ENCODE measurements at regions not wholly inside any gene's neighbourhood (a gene's known extent, or its start where the extent isn't known, plus 50 kb on each side); places are given as distances from the start of the nearest gene placed in this dataset.

- no peak for DNase-seq
Observed at GRCh38 chr13:74841123-74841522, 640.8 kb downstream of the TBC1D4 start.

DNA sequence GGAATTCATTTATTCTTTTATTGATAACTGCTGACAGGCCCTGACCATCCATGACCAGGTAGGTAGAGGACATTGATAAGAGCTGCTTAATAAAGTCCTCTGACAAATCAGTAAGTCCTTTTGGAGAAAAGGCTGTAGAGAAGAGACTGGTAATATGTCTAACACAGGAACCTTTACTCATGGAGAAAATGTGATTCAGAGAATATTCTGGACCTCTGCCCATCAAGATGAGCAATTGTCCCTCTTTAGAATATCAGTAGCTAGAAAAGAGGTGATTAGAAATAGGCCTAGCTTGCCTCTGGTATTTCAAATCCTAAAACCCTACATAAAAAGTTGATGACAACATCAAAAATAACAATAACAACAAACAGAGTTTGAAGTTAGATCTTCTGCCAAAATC is 642.3 kb downstream of the TBC1D4 start:
- Histone ChIP-seq H4K20me1 (ENCODE audit: insufficient read depth, low read length) (no peaks in the 10 kb centered on the region), H3K36me3 (replicated peaks; ENCODE audit: insufficient read depth, low read length) (no peaks in the 10 kb centered on the region), H3K9me2 (replicated peaks; ENCODE audit: insufficient read depth, low read length) (no peaks in the 10 kb centered on the region), H3K27me3 (replicated peaks; ENCODE audit: insufficient read depth, low read length) (no peaks in the 10 kb centered on the region), H2AFZ (ENCODE audit: low read length) (no peak overlapping the region), H3K27ac (ENCODE audit: low read length) (no peak overlapping the region), H3F3A (ENCODE audit: insufficient read depth, low read length) (no peaks in the 10 kb centered on the region), H3K4me2 (ENCODE audit: low read depth, low read length) (no peak overlapping the region), H3K79me2 (ENCODE audit: low read length) (no peaks in the 10 kb centered on the region), H3K9ac (ENCODE audit: low read length) (no peak overlapping the region), H3K9me3 (replicated peaks; ENCODE audit: insufficient read depth, low read length) (no peaks in the 10 kb centered on the region), H3K4me1 (ENCODE audit: low read length) (no peaks in the 10 kb centered on the region), H3K4me3 (ENCODE audit: low read length) (no peak overlapping the region)
- TF ChIP-seq EZH2phosphoT487 (IDR thresholded peaks at IDR 0.05; ENCODE audit: low read length) (no peak), CTCF (IDR thresholded peaks at IDR 0.05; ENCODE audit: low read length) (no peak), EZH2 (optimal IDR thresholded peaks at IDR 0.05; ENCODE audit: low read depth, low read length) (no peak)
- no peak for DNase-seq

More at GRCh38 chr13:74841123-74841522, 640.8 kb downstream of the TBC1D4 start:
- no peak for TF ChIP-seq CTCF (IDR thresholded peaks at IDR 0.05; ENCODE audit: low read length)
- TF ChIP-seq EZH2phosphoT487 (IDR thresholded peaks at IDR 0.05; ENCODE audit: low read length) = no peak
- TF ChIP-seq EZH2 (optimal IDR thresholded peaks at IDR 0.05; ENCODE audit: low read depth, low read length) = no peak
- no peak overlapping the region for H3K9ac ChIP-seq (ENCODE audit: low read length)
- H3K9me3 ChIP-seq (replicated peaks; ENCODE audit: insufficient read depth, low read length) = no peaks in the 10 kb centered on the region
- H3F3A ChIP-seq (ENCODE audit: insufficient read depth, low read length) = no peaks in the 10 kb centered on the region
- no peaks in the 10 kb centered on the region for H3K9me2 ChIP-seq (replicated peaks; ENCODE audit: insufficient read depth, low read length)
- H3K36me3 ChIP-seq (replicated peaks; ENCODE audit: insufficient read depth, low read length) = no peaks in the 10 kb centered on the region
- no peaks in the 10 kb centered on the region for H3K4me1 ChIP-seq (ENCODE audit: low read length)
- no peak overlapping the region for H3K4me2 ChIP-seq (ENCODE audit: low read depth, low read length)
- no peak overlapping the region for H3K27ac ChIP-seq (ENCODE audit: low read length)
- H3K27me3 ChIP-seq (replicated peaks; ENCODE audit: insufficient read depth, low read length) = no peaks in the 10 kb centered on the region
- H3K4me3 ChIP-seq (ENCODE audit: low read length) = no peak overlapping the region
- H3K79me2 ChIP-seq (ENCODE audit: low read length) = no peaks in the 10 kb centered on the region
- H4K20me1 ChIP-seq (ENCODE audit: insufficient read depth, low read length) = no peaks in the 10 kb centered on the region
- no peak overlapping the region for H2AFZ ChIP-seq (ENCODE audit: low read length)

GRCh38 chr13:74838096-74838495 is 643.9 kb downstream of the TBC1D4 start:
- Histone ChIP-seq H3K9me2 (replicated peaks; ENCODE audit: insufficient read depth, low read length) (no peaks in the 10 kb centered on the region), H3K4me2 (ENCODE audit: low read depth, low read length) (no peak overlapping the region), H3K27me3 (replicated peaks; ENCODE audit: insufficient read depth, low read length) (no peaks in the 10 kb centered on the region), H3K27ac (ENCODE audit: low read length) (no peak overlapping the region), H2AFZ (ENCODE audit: low read length) (no peak overlapping the region), H3K9me3 (replicated peaks; ENCODE audit: insufficient read depth, low read length) (no peaks in the 10 kb centered on the region), H3F3A (ENCODE audit: insufficient read depth, low read length) (no peaks in the 10 kb centered on the region), H3K36me3 (replicated peaks; ENCODE audit: insufficient read depth, low read length) (no peaks in the 10 kb centered on the region), H3K4me3 (ENCODE audit: low read length) (no peak overlapping the region), H3K79me2 (ENCODE audit: low read length) (no peaks in the 10 kb centered on the region), H4K20me1 (ENCODE audit: insufficient read depth, low read length) (no peaks in the 10 kb centered on the region), H3K9ac (ENCODE audit: low read length) (no peak overlapping the region), H3K4me1 (ENCODE audit: low read length) (no peaks in the 10 kb centered on the region)
- DNase-seq = no peak
- TF ChIP-seq EZH2phosphoT487 (IDR thresholded peaks at IDR 0.05; ENCODE audit: low read length) = no peak
- no peak for TF ChIP-seq EZH2 (optimal IDR thresholded peaks at IDR 0.05; ENCODE audit: low read depth, low read length)
- no peak for TF ChIP-seq CTCF (IDR thresholded peaks at IDR 0.05; ENCODE audit: low read length)
